Stimulated activated CD4-positive, alpha-beta T cell treated with anti-CD3 and anti-CD28 coated beads, Interleukin-1b, Interleukin-23, amount 100 ng/mL, for 48 hours (primary cell): ENCODE measurements at regions not wholly inside any gene's neighbourhood (a gene's known extent, or its start where the extent isn't known, plus 50 kb on each side); places are given as distances from the start of the nearest gene placed in this dataset.

ENCODE experiments used
- DNase-seq: peaks from one replicate; pipeline ENCODE4 v3.0.0-alpha.2; 2020

DNA sequence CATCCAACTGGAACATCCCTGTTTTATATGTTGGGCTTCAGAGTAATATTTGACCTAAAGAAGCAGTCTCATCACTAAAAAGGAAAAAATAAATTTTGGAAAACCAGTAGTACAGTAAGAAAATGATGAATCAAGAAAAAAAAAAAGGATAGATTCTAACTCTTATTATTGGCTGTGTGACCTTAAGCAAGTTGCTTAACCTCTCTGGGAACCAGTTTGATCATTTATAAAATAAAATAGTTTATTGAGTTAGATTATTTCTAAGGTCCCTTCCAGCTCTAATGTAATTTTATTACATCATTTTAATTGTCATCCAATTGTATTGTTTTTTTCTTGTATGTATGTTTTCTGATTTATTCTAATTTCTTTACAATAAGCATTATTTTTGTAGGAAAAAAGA is 127.0 kb downstream of the PRELID2 start:
- no peak for DNase-seq

GRCh38 chr5:145704724-145705123 is 130.4 kb downstream of the PRELID2 start:
- DNase-seq = no peak

- no peak for DNase-seq
Measured at GRCh38 chr5:145703856-145704255, 131.3 kb downstream of the PRELID2 start.

DNA sequence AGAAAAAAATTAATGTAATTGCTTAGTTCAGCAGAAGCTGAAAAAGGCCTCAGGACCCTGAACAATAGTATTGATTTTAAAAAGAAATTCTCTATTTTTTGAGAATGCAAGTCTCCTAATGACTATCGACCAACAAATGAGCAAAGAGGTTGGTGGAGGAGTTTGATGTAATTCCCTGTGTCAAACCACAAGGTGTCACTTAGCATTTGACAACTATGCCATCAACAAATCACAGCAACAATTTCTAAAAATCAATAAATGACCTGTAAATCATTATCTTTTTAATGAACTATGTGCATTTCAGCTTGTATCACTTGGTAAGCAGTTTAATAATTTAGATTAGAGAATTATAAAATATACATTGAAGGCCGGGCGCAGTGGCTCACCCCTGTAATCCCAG is 133.7 kb downstream of the PRELID2 start:
- no peak for DNase-seq

GRCh38 chr5:145699846-145700245 is 135.3 kb downstream of the PRELID2 start:
- DNase-seq = no peak

- no peak for DNase-seq
Measured at GRCh38 chr5:145697251-145697990, 137.7 kb downstream of the PRELID2 start.

DNA sequence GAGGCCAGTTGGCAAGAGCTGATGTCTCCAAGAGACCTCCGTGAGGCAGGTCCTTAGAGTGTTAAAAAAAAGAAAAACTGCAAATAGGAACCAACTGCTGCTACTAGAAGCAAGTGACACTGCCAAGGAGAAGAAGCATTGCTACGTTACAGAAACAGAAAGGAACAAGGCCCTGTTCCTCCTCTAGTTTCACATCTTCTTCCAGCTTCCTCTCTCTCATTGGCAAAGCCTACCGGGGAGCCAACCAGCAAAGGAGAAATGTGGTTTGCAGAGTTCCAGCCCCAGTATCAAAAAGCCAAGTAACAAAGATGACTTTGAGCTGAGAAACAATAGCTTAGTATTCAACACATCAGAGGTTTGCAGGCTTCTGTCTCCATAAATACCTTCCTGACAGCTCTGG is 145.9 kb downstream of the PRELID2 start:
- no peak for DNase-seq

- DNase-seq = no peak
Measured at GRCh38 chr5:145687943-145688342, 147.2 kb downstream of the PRELID2 start.

- no peak for DNase-seq
Measured at GRCh38 chr5:145685417-145685816, 149.7 kb downstream of the PRELID2 start.

DNA sequence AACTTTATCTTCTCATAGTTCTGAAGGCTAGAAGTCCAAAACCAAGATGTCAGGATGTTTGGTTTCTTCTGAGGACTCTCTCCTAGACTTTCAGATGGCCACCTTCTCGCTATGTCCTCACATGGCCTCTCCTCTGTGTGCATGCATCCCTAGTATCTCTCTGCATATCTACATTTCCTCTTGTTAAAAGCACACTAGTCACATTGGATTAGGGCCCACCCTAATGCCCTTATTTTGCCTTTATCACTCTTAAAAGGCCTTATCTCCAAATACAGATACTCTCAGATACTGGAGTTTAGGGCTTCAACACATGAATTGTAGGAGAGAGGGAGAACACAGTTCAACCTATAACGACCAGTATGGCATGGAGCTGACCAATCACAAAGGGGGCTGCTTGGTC is 151.7 kb downstream of the PRELID2 start:
- no peak for DNase-seq

- DNase-seq = no peak
Measured at GRCh38 chr5:145682197-145682899, 152.8 kb downstream of the PRELID2 start.

DNA sequence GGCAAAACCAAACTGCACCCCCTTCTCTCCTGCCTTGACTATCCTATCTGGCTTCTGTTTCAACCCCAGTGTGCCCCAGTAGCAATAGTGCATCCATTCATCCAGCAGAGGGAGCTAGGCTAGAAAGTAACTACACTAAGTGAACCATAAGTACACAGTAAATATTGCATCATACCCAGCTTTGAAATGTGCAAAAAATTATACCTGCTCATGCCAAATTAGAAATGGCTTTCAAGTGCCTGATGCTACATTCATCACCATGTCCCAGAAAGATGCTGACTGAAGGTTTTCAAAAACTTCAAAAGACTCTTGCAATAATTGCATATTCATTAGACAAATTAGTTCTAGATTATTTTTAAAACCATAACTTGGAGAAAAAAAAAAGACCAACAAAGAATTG is 153.5 kb downstream of the PRELID2 start:
- peak; percentile 30 for DNase-seq

DNA sequence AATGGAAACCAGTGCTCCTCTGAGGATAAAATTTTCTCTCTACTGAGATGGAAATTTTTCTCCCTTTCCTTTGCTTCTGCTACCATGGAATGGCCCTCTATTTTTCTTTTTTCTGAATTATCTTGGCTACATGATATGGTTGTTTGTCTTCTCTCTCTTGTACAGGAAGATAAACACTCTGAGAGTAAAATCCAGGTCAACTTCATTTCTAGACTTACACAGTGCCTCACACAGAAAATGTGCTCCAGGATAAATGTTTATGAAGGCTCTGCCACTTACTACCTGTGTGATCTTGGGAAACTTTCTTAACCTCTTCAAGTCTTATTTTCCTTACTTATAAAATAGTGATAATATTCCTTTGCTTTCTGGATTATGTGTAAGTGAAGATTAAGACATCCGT is 153.9 kb downstream of the PRELID2 start:
- no peak for DNase-seq

DNA sequence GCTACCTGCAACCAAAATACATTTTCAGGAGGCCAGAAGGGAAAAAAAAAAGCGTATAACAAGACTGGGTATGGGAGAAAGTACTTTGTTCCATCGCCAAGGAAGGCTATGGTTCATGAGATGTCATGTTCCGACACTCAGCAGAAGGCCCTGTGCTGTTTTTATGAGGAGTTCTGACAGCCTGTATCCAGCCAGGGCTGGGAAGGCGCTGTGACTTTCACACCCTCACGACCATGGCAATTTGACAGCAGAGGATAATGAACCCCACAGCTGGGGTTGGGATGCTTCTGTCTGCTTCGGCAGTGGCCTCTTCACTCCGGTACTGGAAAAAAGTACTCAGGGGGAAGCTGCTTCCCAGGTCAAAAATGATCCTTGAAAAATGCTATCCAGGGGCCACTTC is 154.4 kb downstream of the PRELID2 start:
- DNase-seq = no peak

DNA sequence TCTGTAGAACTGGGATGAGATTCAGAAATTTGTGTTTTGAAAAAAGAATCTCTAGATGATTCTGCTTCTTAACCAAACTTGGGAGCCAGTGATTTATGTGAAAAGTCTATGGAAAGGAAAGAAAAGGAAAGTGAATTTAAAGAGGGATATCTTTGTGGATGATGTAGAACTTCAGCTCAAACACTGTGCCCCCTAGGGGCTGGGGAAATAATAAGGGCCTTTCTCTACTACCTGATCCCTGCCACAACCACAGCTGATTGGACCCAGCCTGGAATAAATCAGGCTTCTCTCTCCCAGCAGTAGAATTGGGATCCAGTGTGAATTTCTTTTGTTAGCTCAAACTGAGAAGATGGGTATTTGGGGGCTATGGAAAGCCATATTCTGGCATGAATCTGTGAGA is 155.0 kb downstream of the PRELID2 start:
- DNase-seq = no peak

DNA sequence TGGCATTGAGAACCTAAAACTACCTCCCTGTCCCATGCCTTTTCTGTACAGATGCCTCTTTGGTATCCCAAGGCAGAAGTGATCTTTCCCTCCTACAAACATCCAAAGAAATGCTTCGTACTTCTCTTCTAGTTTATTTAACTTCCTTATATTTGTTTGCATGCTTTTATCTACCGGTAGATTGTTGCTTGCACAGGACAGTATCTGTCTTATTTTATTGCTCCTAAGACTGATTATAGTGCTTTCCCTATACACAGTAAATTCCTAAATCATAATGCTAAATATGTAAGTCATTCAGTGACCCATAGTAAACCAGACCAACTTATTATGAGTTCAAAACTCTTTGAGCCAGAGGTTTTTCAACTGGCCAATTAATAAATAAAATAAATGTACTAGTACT is 156.9 kb downstream of the PRELID2 start:
- no peak for DNase-seq

- DNase-seq = no peak
Measured at GRCh38 chr5:145673786-145674185, 161.4 kb downstream of the PRELID2 start.

DNA sequence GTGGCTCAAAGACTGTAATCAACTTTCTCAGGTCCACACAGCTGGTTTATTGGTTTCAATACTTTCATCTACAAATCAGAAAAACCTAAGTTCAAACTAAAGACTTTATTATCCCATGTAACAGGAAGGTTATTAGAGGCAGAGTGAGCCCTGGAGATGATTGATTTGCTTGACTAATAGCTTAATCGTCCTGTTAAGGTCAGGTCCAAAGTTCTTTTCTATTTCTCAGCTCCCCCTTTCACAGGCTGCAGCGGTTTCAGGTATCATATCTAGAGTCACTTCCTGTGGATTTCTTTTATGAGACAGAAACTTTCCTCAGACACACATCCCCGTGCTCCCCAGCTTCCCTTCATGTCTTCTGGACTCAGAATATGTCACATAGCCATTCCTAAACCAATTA is 166.4 kb downstream of the PRELID2 start:
- no peak for DNase-seq

- DNase-seq = no peak
Measured at GRCh38 chr5:145667742-145668141, 167.4 kb downstream of the PRELID2 start.

DNA sequence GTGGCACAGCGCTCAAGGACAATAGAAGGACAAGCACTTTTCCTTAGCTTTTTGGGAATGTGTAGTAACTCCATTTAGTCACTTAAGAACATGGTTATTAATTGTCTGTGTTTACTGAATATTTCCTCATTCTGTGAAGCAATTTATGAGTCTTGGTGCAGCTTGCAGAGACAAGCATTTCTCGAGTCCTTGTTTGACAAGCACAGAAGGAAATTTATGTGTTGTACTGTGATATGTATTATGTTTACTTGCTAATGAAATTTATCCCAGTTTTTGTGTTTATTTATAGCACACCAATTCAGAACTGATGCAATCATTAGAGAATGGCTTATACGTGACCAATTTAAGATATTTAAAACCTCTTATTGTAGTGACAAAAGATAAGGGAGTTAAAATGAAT is 168.6 kb downstream of the PRELID2 start:
- DNase-seq = no peak

GRCh38 chr5:145661737-145662485 is 173.2 kb downstream of the PRELID2 start:
- DNase-seq = no peak

DNA sequence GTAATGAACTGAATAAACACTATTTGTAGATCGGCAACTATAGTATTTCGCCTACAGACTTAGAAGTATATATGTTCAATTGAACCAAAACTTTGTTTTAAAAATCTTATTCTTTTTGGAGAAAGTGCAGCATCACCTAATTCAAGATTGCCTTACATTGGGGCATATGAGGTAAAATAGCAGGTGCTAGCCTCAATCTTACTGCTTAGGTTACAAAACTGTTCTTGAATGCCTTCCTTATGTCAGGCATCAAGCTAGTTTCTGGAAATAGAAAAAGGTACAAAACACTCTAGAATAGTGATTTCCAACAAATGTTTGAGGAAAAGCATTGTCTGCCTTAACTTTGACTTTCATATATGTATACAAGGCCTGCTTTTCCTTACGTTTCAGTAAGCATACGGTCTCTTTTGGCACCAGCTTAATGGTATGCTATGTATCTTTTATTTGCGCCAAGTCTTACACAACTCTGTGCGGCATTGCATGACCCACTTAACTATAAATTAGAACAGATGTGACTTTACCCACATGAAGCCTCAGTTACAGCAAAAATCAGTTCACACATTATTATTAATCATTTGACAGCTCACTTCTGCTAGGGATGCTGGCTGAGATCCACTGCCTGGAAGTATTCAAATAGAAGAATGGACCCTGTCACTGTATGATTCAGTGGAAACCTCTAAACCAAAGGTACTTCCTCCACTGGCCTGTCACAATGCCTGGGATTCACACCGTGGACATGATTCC is 174.1 kb downstream of the PRELID2 start:
- no peak for DNase-seq

DNA sequence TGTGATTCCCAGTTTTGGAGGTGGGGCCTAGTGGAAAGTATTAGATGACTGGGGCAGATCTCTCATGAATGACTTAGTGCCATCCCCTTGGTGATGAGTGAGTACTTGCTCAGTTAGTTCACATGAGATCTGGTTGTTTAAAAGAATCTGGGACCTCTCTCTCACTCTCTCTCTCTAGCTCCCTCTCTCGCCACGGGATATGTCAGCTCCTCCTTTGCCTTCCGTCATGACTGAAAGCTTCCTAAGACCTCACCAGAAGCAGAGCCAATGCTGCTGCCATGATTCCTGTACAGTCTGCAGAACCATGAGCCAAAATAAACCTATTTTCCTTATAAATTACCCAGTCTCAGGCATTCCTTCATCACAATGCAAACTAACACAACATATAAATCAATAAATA is 176.7 kb downstream of the PRELID2 start:
- DNase-seq = no peak
